AG04450 (cell line): ENCODE measurements at regions not wholly inside any gene's neighbourhood (a gene's known extent, or its start where the extent isn't known, plus 50 kb on each side); places are given as distances from the start of the nearest gene placed in this dataset.

Experiments
- CTCF ChIA-PET: fragments of 300-600, 350-600 bp; formaldehyde crosslinking; extraction: SDS; loops from one replicate; lab custom pipeline; 2022; ENCODE audit warnings: antibody characterized with exemption, inconsistent platforms; lab: Charles Lee
- POLR2A ChIA-PET: fragments of 350-600 bp; formaldehyde crosslinking; extraction: SDS; loops from one replicate; lab custom pipeline; 2021; ENCODE audit warnings: antibody characterized with exemption, inconsistent platforms; lab: Yijun Ruan, JAX
- DNase-seq: peaks from one replicate; pipeline ENCODE4 v3.0.0-alpha.2; 2011; ENCODE audit warnings: low read depth, low spot score
- H3K27ac ChIP-seq: one replicate; pipeline ENCODE4 v1.5.1; 2012; ENCODE audit warnings: low read depth, low read length, control low read depth
- H3K27me3 ChIP-seq: one replicate; pipeline ENCODE4 v1.6.0; 2012; ENCODE audit warnings: low read length; ENCODE audit not compliant: control insufficient read depth, insufficient read depth
- H3K4me3 ChIP-seq: 2 replicates; pipeline ENCODE4 v1.5.1; 2011; ENCODE audit warnings: mild to moderate bottlenecking, low read depth, low read length, control low read depth
- H3K9me3 ChIP-seq: 2 replicates; pipeline ENCODE4 v1.5.1; 2012; ENCODE audit warnings: low read length; ENCODE audit not compliant: control insufficient read depth, insufficient read depth
- CTCF ChIP-seq: IDR thresholded peaks from 2 replicates; pipeline ENCODE4 v1.5.1; 2011; ENCODE audit warnings: low read depth, low read length, control low read depth, inconsistent platforms

GRCh38 chr2:84177733-84178132 is 281.3 kb downstream of the SUCLG1 start:
- DNase-seq, result no peak
- ChIA-PET CTCF (no interaction called here), POLR2A (no interaction called here)
- H3K27ac ChIP-seq, result no peak overlapping the region
- TF ChIP-seq CTCF, result no peak
- no peaks in the 10 kb centered on the region for H3K9me3 ChIP-seq
- H3K27me3 ChIP-seq, result no peaks in the 10 kb centered on the region
- no peak overlapping the region for H3K4me3 ChIP-seq

GRCh38 chr2:84175970-84176369 is 283.1 kb downstream of the SUCLG1 start:
- Histone ChIP-seq H3K9me3 (no peaks in the 10 kb centered on the region), H3K27ac (no peak overlapping the region), H3K4me3 (no peak overlapping the region), H3K27me3 (no peaks in the 10 kb centered on the region)
- ChIA-PET CTCF (no interaction called here), POLR2A (no interaction called here)
- no peak for TF ChIP-seq CTCF
- DNase-seq, result no peak

GRCh38 chr2:84175340-84175739 is 283.7 kb downstream of the SUCLG1 start:
- ChIA-PET POLR2A (no interaction called here), CTCF (no interaction called here)
- Histone ChIP-seq H3K27ac (no peak overlapping the region), H3K27me3 (no peaks in the 10 kb centered on the region), H3K9me3 (no peaks in the 10 kb centered on the region), H3K4me3 (no peak overlapping the region)
- TF ChIP-seq CTCF, result no peak
- DNase-seq, result no peak

- no peaks in the 10 kb centered on the region for H3K9me3 ChIP-seq
- CTCF ChIA-PET, result no interaction called here
- POLR2A ChIA-PET, result no interaction called here
- no peak overlapping the region for H3K4me3 ChIP-seq
- H3K27me3 ChIP-seq, result no peaks in the 10 kb centered on the region
- no peak for TF ChIP-seq CTCF
- no peak overlapping the region for H3K27ac ChIP-seq
- DNase-seq, result no peak
Measured at GRCh38 chr2:84173041-84173440, 286.0 kb downstream of the SUCLG1 start.

- Histone ChIP-seq H3K27me3 (no peaks in the 10 kb centered on the region), H3K9me3 (no peaks in the 10 kb centered on the region), H3K27ac (no peak overlapping the region), H3K4me3 (no peak overlapping the region)
- ChIA-PET POLR2A (no interaction called here), CTCF (no interaction called here)
- no peak for DNase-seq
- no peak for TF ChIP-seq CTCF
Measured at GRCh38 chr2:84170979-84171378, 288.1 kb downstream of the SUCLG1 start.
